ENCODE measurements at regions not wholly inside any gene's neighbourhood (a gene's known extent, or its start where the extent isn't known, plus 50 kb on each side); places are given as distances from the start of the nearest gene placed in this dataset.
"Not testable (repeated sequence)": the region's sequence is repeated elsewhere in the genome, so short reads cannot be mapped to it uniquely, and the experiment has no call there.

DNA sequence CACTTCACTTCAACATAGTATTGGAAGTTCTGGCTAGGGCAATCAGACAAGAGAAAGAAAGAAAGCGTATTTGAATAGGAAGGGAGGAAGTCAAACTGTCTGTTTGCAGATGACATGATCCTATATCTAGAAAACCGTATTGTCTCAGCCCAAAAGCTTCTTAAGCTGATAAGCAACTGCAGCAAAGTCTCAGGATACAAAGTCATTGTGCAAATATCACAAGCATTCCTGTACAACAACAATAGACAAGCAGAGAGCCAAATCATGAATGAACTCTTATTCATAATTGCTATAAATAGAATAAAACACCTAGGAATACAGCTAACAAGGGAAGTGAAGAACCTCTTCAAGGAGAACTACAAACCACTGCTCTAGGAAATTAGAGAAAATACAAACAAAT, 473.9 kb upstream of the SOX9 start:
- TF ChIP-seq, protein P1, sequence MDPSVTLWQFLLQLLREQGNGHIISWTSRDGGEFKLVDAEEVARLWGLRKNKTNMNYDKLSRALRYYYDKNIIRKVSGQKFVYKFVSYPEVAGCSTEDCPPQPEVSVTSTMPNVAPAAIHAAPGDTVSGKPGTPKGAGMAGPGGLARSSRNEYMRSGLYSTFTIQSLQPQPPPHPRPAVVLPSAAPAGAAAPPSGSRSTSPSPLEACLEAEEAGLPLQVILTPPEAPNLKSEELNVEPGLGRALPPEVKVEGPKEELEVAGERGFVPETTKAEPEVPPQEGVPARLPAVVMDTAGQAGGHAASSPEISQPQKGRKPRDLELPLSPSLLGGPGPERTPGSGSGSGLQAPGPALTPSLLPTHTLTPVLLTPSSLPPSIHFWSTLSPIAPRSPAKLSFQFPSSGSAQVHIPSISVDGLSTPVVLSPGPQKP (IDR thresholded peaks at IDR 0.05; ENCODE audit: low read depth, low read length) = not testable (repeated sequence)
- TF ChIP-seq, protein P2, sequence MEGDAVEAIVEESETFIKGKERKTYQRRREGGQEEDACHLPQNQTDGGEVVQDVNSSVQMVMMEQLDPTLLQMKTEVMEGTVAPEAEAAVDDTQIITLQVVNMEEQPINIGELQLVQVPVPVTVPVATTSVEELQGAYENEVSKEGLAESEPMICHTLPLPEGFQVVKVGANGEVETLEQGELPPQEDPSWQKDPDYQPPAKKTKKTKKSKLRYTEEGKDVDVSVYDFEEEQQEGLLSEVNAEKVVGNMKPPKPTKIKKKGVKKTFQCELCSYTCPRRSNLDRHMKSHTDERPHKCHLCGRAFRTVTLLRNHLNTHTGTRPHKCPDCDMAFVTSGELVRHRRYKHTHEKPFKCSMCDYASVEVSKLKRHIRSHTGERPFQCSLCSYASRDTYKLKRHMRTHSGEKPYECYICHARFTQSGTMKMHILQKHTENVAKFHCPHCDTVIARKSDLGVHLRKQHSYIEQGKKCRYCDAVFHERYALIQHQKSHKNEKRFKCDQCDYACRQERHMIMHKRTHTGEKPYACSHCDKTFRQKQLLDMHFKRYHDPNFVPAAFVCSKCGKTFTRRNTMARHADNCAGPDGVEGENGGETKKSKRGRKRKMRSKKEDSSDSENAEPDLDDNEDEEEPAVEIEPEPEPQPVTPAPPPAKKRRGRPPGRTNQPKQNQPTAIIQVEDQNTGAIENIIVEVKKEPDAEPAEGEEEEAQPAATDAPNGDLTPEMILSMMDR (IDR thresholded peaks at IDR 0.05) = not testable (repeated sequence)
- not testable (repeated sequence) for TF ChIP-seq CHD2 (IDR thresholded peaks at IDR 0.05; ENCODE audit: low read length, partially characterized antibody); ZC3H11A (IDR thresholded peaks at IDR 0.05); MAFK (IDR thresholded peaks at IDR 0.05; ENCODE audit: partially characterized antibody); PHF8 (IDR thresholded peaks at IDR 0.05; ENCODE audit: borderline replicate concordance, low read depth)
